Stimulated activated CD4-positive, alpha-beta T cell treated with anti-CD3 and anti-CD28 coated beads, Interleukin-4, amount 100 ng/mL, for 48 hours (primary cell): ENCODE measurements at regions not wholly inside any gene's neighbourhood (a gene's known extent, or its start where the extent isn't known, plus 50 kb on each side); places are given as distances from the start of the nearest gene placed in this dataset.
"Not testable (repeated sequence)": the region's sequence is repeated elsewhere in the genome, so short reads cannot be mapped to it uniquely, and the experiment has no call there.

Experiments
- DNase-seq, 2 donors: peaks; one replicate each; pipeline ENCODE4 v3.0.0-alpha.2; 2020; ENCODE audit warnings: low read depth in 2 of 2

- DNase-seq, result no peak
Measured at GRCh38 chr1:99361406-99361805, 97.1 kb downstream of the PLPPR4 start.

GRCh38 chr1:99363531-99363930, 99.2 kb downstream of the PLPPR4 start:
- no peak for DNase-seq

DNA sequence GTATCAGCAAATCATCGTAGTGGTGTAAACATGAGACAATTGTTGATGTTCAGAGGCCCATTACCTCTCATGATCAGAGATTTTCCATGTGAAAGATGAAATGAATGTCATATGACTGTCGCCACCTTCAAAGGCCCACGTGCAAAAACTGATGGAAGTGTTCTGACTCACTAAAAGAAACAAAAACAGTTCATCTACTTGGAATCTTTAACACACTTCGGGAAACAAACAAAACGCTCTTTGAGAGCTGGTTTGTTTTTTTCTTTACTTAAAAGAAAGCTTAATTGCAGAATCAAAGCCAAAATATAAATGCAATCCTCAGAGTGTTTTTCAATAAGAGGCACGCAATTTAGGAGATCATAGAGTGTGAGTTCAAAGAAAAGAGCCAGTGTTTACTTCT, 100.8 kb downstream of the PLPPR4 start:
- DNase-seq, result no peak

DNA sequence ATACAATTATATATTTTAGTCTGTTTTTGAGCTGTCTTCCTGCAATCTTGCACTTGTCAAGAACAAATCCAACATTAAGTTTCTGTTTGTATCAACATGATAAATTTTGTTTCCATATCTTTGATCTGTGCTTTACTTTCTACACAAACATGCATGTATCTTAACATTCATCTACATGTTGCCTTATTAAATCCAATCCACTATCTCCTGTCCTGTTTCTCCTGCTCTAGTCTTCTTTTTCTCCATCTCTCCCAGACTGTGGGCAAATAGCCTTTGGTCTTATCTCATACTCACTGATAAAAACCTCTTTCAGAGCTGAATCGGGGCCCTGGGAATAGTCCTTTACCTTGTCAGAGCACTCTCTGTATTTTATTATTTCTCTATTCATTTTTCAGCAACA, 101.3 kb downstream of the PLPPR4 start:
- DNase-seq, result no peak

GRCh38 chr1:99369154-99369553, 104.9 kb downstream of the PLPPR4 start:
- no peak for DNase-seq

DNA sequence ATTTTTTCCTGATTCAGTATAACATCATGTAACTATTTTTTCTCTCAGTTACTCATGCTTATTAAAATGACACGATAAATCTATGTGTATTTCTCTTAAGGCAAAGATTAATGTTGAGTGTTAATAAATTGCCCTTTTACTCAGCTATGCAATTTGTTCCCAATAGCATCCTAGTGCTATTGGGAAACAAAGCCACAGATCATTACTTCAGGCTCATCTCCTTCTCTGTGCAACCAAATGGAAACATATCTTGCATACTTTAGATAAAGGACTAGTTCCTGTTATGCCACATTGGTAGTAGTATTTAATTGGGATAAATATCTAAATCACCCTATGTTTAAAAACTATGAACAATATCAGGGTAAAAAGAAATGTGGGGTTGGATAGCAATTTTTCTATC, 106.2 kb downstream of the PLPPR4 start:
- no peak for DNase-seq

- DNase-seq, result no peak
Measured at GRCh38 chr1:99371413-99371812, 107.1 kb downstream of the PLPPR4 start.

DNA sequence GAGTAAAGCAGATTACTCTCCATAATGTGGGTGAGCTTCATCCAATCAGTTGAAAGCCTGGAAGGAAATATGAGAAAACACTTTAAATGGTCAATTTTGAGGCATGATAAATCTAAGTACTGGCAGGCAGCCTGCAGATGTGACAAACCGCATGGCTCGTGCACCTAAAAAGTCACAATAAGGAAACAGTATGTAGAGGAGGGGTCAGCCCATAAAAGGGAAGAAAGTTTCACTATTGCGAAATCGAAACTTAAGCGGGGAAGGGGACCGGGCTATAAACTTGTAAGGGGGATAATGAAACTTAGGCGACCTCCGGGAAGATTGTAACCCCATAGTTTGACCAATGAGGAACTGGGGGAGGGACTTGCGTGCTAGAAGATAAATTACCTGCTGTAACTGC, 109.8 kb downstream of the PLPPR4 start:
- no peak for DNase-seq

- not testable (repeated sequence) for DNase-seq
Measured at GRCh38 chr1:99374693-99375092, 110.4 kb downstream of the PLPPR4 start.

DNA sequence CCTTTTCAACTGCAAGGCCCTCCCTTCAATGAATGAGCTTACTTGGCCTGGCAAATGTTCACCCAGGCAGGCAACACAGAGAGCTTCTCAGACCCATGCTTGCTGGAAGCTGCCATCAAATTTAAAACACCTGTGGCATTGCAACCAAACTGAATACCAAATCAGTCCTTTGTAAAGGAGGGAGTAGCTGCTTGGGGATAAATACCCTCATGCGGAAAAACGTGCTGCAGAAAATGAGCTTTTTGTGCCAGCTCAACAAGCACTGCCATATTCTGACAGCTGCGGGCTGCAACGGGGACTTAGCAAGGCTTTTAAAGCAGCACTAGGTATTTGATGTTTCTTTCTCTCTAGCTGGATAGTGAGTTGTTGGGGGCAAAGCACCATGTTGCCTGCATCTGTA, 119.7 kb downstream of the PLPPR4 start:
- no peak for DNase-seq

- no peak for DNase-seq
Measured at GRCh38 chr1:99385852-99386251, 121.6 kb downstream of the PLPPR4 start.

GRCh38 chr1:99396389-99396788, 132.1 kb downstream of the PLPPR4 start:
- DNase-seq, result no peak

DNA sequence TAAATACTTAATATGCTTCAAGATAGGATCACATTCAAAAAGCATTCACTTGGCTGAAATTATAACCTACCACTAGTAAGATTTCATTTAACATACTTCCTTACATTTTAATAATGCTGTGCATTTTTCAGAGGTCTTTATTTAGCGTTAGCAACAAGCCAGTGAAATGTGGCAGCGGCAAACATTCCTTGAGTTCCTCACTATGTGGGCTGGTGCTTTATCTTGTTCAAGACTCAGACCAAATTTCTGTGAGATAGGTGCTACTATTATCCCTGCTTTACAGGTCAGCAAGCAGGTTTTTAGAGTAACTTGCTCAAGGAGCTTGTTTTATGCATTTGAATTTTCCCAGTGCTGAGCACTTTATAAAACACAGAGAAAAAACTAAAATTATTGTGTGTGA, 132.7 kb downstream of the PLPPR4 start:
- no peak for DNase-seq

GRCh38 chr1:99397863-99398262, 133.6 kb downstream of the PLPPR4 start:
- DNase-seq, result no peak

DNA sequence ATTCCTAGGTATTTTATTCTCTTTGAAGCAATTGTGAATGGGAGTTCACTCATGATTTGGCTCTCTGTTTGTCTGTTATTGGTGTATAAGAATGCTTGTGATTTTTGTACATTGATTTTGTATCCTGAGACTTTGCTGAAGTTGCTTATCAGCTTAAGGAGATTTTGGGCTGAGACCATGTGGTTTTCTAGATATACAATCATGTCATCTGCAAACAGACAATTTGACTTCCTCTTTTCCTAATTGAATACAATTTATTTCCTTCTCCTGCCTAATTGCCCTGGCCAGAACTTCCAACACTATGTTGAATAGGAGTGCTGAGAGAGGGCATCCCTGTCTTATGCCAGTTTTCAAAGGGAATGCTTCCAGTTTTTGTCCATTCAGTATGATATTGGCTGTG, 137.3 kb downstream of the PLPPR4 start:
- DNase-seq, result not testable (repeated sequence)

DNA sequence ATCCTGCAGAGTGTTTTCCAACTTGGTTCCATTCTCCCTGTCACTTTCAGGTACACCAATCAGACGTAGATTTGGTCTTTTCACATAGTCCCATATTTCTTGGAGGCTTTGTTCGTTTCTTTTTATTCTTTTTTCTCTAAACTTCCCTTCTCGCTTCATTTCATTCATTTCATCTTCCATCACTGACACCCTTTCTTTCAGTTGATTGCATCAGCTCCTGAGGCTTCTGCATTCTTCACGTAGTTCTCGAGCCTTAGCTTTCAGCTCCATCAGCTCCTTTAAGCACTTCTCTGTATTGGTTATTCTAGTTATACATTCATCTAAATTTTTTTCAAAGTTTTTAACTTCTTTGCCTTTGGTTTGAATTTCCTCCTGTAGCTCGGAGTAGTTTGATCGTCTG, 140.1 kb downstream of the PLPPR4 start:
- DNase-seq, result not testable (repeated sequence)

DNA sequence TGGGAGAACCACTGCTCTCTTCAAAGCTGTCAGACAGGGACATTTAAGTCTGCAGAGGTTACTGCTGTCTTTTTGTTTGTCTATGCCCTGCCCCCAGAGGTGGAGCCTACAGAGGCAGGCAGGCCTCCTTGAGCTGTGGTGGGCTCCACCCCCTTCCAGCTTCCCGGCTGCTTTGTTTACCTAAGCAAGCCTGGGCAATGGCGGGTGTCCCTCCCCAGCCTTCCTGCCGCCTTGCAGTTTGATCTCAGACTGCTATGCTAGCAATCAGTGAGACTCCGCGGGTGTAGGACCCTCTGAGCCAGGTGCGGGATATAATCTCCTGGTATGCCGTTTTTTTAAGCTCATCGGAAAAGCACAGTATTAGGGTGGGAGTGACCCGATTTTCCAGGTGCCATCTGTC, 141.0 kb downstream of the PLPPR4 start:
- not testable (repeated sequence) for DNase-seq

GRCh38 chr1:99407018-99407417, 142.7 kb downstream of the PLPPR4 start:
- no peak for DNase-seq

DNA sequence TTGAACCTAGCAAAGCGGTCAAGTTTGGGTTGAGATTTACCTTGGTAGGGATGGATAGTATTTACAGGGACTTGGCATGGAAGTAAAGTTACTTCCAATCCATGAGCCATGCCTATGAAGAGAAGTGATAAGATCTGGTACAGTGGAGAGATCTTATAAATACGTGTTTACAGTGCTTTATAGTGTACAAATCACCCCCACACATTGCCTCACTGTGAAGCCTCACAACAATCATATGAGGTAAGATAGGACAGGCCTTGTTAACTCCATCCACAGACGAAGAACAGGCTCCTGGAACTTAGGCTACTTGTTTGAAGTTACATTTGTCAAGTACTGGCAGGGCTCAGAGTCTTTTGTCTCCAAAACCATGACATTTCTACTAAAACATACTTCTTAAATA, 159.8 kb downstream of the PLPPR4 start:
- DNase-seq, result no peak

GRCh38 chr1:99429754-99430153, 165.5 kb downstream of the PLPPR4 start:
- no peak for DNase-seq

GRCh38 chr1:99438656-99439230, 174.5 kb downstream of the PLPPR4 start:
- no peak for DNase-seq

- no peak for DNase-seq
Measured at GRCh38 chr1:99439433-99440075, 175.3 kb downstream of the PLPPR4 start.

DNA sequence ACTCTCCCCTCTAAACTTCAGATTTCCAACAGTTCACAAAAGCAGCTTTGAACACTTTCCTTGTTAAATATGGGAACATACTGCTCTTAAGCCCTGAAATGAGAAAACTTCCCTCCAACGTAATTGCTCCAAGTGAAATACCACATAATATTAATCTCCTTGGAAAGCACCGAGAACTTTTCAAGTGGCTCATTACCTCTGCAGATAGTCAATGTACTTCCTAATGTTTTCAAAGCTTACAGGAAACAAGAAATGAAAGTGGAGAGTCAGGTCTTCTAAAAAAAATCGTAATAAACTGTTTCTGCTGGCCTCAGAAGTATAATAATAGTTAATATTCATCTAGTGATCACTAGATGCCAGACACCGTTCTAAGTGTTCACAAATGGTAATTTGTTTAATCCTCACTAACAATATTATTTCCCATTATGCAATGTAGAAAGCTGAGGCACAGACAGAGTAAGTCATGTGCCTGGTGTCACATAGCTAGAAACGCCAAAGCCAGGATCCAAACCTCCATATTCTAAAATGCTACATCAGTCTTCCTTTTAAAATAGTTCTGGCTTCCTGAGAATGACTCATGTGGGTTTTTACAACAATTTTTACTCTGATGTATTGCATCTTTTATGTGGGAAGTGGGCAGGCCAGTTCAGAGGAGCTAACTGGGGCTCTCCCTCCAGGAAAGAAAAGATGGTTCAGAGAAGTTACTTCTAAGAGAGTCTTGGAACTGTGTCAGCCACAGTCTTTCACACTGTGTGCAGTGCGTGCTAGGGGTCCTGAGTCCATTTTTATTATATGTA, 177.2 kb downstream of the PLPPR4 start:
- no peak for DNase-seq
